SK-N-MC (cell line): ENCODE measurements at regions not wholly inside any gene's neighbourhood (a gene's known extent, or its start where the extent isn't known, plus 50 kb on each side); places are given as distances from the start of the nearest gene placed in this dataset.

ENCODE experiments used
- EZH2 ChIP-seq: fragments of 200-600 bp; sonication (generic); IDR thresholded peaks from one replicate; pipeline ENCODE4 v1.6.1; 2017; ENCODE audit warnings: antibody characterized with exemption
- FOXP2 ChIP-seq: optimal IDR thresholded peaks from 2 replicates; pipeline ENCODE3; 2011; ENCODE audit warnings: mild to moderate bottlenecking, moderate library complexity; ENCODE audit not compliant: insufficient read depth; ENCODE audit errors: extremely low read length, control extremely low read depth
- POLR2AphosphoS5 ChIP-seq: IDR thresholded peaks from 2 replicates; pipeline ENCODE4 v1.6.1; 2012; ENCODE audit warnings: mild to moderate bottlenecking, low read depth, low read length, borderline replicate concordance

DNA sequence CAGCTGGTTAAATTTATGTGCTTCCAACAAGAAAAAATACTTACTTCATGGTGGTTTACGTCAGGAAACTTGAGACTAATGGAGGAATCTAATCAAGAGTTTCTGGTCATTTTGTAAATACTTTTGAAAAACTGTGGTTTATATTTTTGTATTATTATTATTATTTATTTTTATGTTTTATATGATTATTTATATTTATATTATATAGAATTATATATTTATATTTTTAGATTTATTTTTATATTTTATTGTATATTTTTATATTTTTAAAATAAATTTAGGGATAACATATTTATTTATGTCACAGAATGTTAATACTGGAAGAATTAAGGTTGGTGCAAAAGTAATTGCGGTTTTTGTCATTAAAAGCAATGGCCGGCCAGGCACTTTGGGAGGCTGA is 474.5 kb upstream of the DDX18 start:
- TF ChIP-seq EZH2, result no peak
- TF ChIP-seq POLR2AphosphoS5, result no peak
- no peak for TF ChIP-seq FOXP2
